Caki2 (cell line): ENCODE measurements at regions not wholly inside any gene's neighbourhood (a gene's known extent, or its start where the extent isn't known, plus 50 kb on each side); places are given as distances from the start of the nearest gene placed in this dataset.

Experiments used
- DNase-seq: peaks from one replicate; pipeline ENCODE4 v3.0.0-alpha.2; 2015; ENCODE audit warnings: low read depth
- in situ Hi-C: cut with HindIII; loops from 2 replicates; pipeline ENCODE4 v1.10.0; 2016; ENCODE audit warnings: low sequenced_read_pairs, low pct_unique_long_range_greater_than_20kb, mixed read lengths

GRCh38 chr7:137073571-137074325 is 205.3 kb downstream of the CHRM2 start:
- DNase-seq, result no peak
- in situ Hi-C loops, result no loop called here
